AG10803 (cell line): ENCODE measurements at regions not wholly inside any gene's neighbourhood (a gene's known extent, or its start where the extent isn't known, plus 50 kb on each side); places are given as distances from the start of the nearest gene placed in this dataset.

ENCODE experiments used
- DNase-seq: peaks from one replicate; pipeline ENCODE4 v3.0.0; 2010; ENCODE audit warnings: low read depth
- H3K4me3 ChIP-seq: 2 replicates; pipeline ENCODE4 v1.5.1; 2011; ENCODE audit warnings: mild to moderate bottlenecking, low read length, control low read depth
- TF ChIP-seq, protein P1 (sequence below): conservative IDR thresholded peaks from 2 replicates; pipeline ENCODE4 v1.5.1; 2011; ENCODE audit warnings: mild to moderate bottlenecking, low read length, control low read depth, inconsistent platforms

DNA sequence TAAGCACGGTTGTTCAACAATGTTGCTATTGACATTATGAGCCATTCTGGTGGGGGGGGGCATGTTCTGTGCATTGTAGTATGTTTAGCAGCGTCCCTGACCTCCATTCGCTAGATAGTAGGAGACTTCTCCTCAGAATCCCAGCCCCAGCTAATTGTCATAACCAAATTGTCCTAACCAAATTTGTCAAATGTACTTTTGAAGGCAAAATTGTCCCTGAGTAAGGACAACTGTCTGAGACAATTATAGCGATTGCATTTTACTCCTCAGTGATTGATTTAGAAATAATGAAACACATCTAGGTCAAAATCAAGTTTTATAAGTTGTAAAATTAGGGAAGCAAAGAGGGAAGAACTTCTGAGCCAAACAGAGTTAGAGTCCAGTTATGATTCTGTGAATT lies 541.8 kb upstream of the CHORDC1 start:
- DNase-seq: no peak
- H3K4me3 ChIP-seq: no peak overlapping the region
- TF ChIP-seq, protein P1, sequence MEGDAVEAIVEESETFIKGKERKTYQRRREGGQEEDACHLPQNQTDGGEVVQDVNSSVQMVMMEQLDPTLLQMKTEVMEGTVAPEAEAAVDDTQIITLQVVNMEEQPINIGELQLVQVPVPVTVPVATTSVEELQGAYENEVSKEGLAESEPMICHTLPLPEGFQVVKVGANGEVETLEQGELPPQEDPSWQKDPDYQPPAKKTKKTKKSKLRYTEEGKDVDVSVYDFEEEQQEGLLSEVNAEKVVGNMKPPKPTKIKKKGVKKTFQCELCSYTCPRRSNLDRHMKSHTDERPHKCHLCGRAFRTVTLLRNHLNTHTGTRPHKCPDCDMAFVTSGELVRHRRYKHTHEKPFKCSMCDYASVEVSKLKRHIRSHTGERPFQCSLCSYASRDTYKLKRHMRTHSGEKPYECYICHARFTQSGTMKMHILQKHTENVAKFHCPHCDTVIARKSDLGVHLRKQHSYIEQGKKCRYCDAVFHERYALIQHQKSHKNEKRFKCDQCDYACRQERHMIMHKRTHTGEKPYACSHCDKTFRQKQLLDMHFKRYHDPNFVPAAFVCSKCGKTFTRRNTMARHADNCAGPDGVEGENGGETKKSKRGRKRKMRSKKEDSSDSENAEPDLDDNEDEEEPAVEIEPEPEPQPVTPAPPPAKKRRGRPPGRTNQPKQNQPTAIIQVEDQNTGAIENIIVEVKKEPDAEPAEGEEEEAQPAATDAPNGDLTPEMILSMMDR: no peak

GRCh38 chr11:90757849-90758494 lies 535.1 kb upstream of the CHORDC1 start:
- DNase-seq: no peak
- TF ChIP-seq, protein P1: no peak
- no peak overlapping the region for H3K4me3 ChIP-seq

- H3K4me3 ChIP-seq: no peak overlapping the region
- DNase-seq: no peak
- TF ChIP-seq, protein P1: no peak
These were observed 533.8 kb upstream of the CHORDC1 start for GRCh38 chr11:90756617-90757016.

DNA sequence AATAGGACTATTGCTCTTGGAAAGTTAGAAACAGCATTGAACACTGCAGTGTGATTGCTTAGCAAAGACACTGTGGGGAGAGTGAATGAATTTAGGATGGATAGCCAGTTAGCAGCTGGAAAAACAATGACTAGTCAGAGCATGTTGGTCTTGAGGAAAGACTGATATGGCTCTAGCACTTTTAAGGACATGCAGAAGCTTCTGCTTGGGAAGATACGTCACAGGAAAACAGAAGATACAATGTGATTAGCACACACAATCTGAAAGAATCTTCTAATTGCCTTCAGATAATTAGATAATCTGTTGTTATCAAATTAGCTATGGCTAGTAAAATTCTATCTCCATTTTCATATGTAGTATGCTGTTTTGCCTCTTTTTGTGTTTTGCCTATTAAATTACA lies 530.7 kb upstream of the CHORDC1 start:
- no peak overlapping the region for H3K4me3 ChIP-seq
- DNase-seq: no peak
- TF ChIP-seq, protein P1: no peak

- H3K4me3 ChIP-seq: no peak overlapping the region
- DNase-seq: no peak
- TF ChIP-seq, protein P1: no peak
These were observed 524.2 kb upstream of the CHORDC1 start for GRCh38 chr11:90747057-90747456.

GRCh38 chr11:90744169-90744568 lies 521.3 kb upstream of the CHORDC1 start:
- TF ChIP-seq, protein P1: no peak
- DNase-seq: no peak
- no peak overlapping the region for H3K4me3 ChIP-seq

GRCh38 chr11:90738799-90739198 lies 516.0 kb upstream of the CHORDC1 start:
- H3K4me3 ChIP-seq: no peak overlapping the region
- no peak for DNase-seq
- TF ChIP-seq, protein P1: no peak
